ENCODE measurements at regions not wholly inside any gene's neighbourhood (a gene's known extent, or its start where the extent isn't known, plus 50 kb on each side); places are given as distances from the start of the nearest gene placed in this dataset.

- Histone ChIP-seq H3K4me3 (ENCODE audit: low read depth in 2 of 2, low read length in 1 of 2) (no peak overlapping the region), H3K27ac (ENCODE audit: low read depth in 2 of 2, low read length in 1 of 2) (no peak overlapping the region), H3K9ac (no peak overlapping the region), H2AFZ (ENCODE audit: low read depth) (no peak overlapping the region), H3K4me2 (no peak overlapping the region), H3K79me2 (ENCODE audit: insufficient read depth) (no peaks in the 10 kb centered on the region), H3K9me3 (no peaks in the 10 kb centered on the region), H3K4me1 (ENCODE audit: control insufficient read depth in 1 of 2, insufficient read depth in 2 of 2, low read depth in 1 of 2, low read length in 1 of 2) (no peaks in the 10 kb centered on the region), H3F3A (replicated peaks; ENCODE audit: insufficient read depth) (no peaks in the 10 kb centered on the region), H4K20me1 (ENCODE audit: insufficient read depth) (no peaks in the 10 kb centered on the region), H3K27me3 (ENCODE audit: insufficient read depth) (no peaks in the 10 kb centered on the region), H3K36me3 (replicated peaks in 1 of 2; ENCODE audit: control insufficient read depth in 1 of 2, insufficient read depth in 2 of 2, low read length in 1 of 2) (no peaks in the 10 kb centered on the region), H3K9me2 (no peaks in the 10 kb centered on the region)
- DNase-seq: no peak
- ChIA-PET POLR2A (no interaction called here), CTCF (no interaction called here)
- TF ChIP-seq RCOR1 (IDR thresholded peaks at IDR 0.05; ENCODE audit: low read length) (no peak), SIN3A (IDR thresholded peaks at IDR 0.05; ENCODE audit: borderline replicate concordance, low read depth, low read length) (no peak), GATA2 (CRISPR knock-in tag; IDR thresholded peaks at IDR 0.05) (no peak), MXI1 (IDR thresholded peaks at IDR 0.05; ENCODE audit: low read depth, low read length) (no peak), RFX5 (IDR thresholded peaks at IDR 0.05; ENCODE audit: low read length) (no peak), ELF1 (IDR thresholded peaks at IDR 0.05) (no peak), NRF1 (IDR thresholded peaks at IDR 0.05; ENCODE audit: low read depth, low read length) (no peak), FOXJ3 (CRISPR knock-in tag; IDR thresholded peaks at IDR 0.05) (no peak), TCF12 (IDR thresholded peaks at IDR 0.05) (no peak), POLR2AphosphoS5 (IDR thresholded peaks at IDR 0.05; ENCODE audit: low read depth, low read length) (no peak), MEF2A (IDR thresholded peaks at IDR 0.05; ENCODE audit: borderline replicate concordance, low read depth) (no peak), FOSL2 (IDR thresholded peaks at IDR 0.05; ENCODE audit: borderline replicate concordance, low read depth) (no peak), IRF3 (IDR thresholded peaks at IDR 0.05; ENCODE audit: low read depth, low read length) (no peak), TAF1 (IDR thresholded peaks at IDR 0.05; ENCODE audit: borderline replicate concordance, low read depth, low read length) (no peak), SMC3 (IDR thresholded peaks at IDR 0.05; ENCODE audit: low read depth, low read length) (no peak)
- TF ChIP-seq, protein P1, sequence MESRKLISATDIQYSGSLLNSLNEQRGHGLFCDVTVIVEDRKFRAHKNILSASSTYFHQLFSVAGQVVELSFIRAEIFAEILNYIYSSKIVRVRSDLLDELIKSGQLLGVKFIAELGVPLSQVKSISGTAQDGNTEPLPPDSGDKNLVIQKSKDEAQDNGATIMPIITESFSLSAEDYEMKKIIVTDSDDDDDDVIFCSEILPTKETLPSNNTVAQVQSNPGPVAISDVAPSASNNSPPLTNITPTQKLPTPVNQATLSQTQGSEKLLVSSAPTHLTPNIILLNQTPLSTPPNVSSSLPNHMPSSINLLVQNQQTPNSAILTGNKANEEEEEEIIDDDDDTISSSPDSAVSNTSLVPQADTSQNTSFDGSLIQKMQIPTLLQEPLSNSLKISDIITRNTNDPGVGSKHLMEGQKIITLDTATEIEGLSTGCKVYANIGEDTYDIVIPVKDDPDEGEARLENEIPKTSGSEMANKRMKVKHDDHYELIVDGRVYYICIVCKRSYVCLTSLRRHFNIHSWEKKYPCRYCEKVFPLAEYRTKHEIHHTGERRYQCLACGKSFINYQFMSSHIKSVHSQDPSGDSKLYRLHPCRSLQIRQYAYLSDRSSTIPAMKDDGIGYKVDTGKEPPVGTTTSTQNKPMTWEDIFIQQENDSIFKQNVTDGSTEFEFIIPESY (IDR thresholded peaks at IDR 0.05; ENCODE audit: borderline replicate concordance, low read depth): no peak
- TF ChIP-seq, protein P2, sequence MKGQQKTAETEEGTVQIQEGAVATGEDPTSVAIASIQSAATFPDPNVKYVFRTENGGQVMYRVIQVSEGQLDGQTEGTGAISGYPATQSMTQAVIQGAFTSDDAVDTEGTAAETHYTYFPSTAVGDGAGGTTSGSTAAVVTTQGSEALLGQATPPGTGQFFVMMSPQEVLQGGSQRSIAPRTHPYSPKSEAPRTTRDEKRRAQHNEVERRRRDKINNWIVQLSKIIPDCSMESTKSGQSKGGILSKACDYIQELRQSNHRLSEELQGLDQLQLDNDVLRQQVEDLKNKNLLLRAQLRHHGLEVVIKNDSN (IDR thresholded peaks at IDR 0.05; ENCODE audit: borderline replicate concordance, low read depth): no peak
- 10% methylated on average over 1 of the region's 1 CpG for WGBS (ENCODE audit: low lambda C conversion rate)
Measured at GRCh38 chr1:95935719-95936118, 701.7 kb downstream of the RWDD3 start.

Data from SK-N-SH (cell line).